ENCODE measurements at regions not wholly inside any gene's neighbourhood (a gene's known extent, or its start where the extent isn't known, plus 50 kb on each side); places are given as distances from the start of the nearest gene placed in this dataset.

DNA sequence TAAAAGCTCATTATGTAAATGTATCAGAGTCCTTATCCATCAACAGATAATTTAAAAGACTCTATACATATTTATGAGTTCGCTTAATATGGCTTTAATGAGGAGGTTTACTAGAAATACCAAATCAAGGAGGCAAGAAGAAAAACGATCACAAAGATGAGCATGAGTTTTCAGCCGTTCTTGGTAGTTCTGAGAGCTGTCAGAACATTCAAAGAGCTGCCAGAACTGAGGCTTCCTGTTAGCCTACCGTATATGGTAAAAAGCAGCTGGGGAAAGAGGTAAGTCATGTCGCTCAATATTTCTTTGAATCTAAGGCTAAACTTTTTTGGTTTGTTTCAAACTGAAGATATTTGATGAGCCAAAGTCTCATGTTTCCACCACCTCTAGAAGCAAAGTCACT lies 115.3 kb upstream of the PLXNC1 start:
- no peak for TF ChIP-seq EZH2phosphoT487 (IDR thresholded peaks at IDR 0.05; ENCODE audit: low read depth)
- TF ChIP-seq, protein P1, sequence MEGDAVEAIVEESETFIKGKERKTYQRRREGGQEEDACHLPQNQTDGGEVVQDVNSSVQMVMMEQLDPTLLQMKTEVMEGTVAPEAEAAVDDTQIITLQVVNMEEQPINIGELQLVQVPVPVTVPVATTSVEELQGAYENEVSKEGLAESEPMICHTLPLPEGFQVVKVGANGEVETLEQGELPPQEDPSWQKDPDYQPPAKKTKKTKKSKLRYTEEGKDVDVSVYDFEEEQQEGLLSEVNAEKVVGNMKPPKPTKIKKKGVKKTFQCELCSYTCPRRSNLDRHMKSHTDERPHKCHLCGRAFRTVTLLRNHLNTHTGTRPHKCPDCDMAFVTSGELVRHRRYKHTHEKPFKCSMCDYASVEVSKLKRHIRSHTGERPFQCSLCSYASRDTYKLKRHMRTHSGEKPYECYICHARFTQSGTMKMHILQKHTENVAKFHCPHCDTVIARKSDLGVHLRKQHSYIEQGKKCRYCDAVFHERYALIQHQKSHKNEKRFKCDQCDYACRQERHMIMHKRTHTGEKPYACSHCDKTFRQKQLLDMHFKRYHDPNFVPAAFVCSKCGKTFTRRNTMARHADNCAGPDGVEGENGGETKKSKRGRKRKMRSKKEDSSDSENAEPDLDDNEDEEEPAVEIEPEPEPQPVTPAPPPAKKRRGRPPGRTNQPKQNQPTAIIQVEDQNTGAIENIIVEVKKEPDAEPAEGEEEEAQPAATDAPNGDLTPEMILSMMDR (IDR thresholded peaks at IDR 0.05; ENCODE audit: low read depth, low read length): no peak
